AG09309 (cell line): ENCODE measurements at regions not wholly inside any gene's neighbourhood (a gene's known extent, or its start where the extent isn't known, plus 50 kb on each side); places are given as distances from the start of the nearest gene placed in this dataset.

ENCODE experiments used
- DNase-seq: peaks from one replicate; pipeline ENCODE4 v3.0.0-alpha.2; 2010; ENCODE audit warnings: low read depth
- H3K4me3 ChIP-seq: 2 replicates; pipeline ENCODE4 v1.5.1; 2011; ENCODE audit warnings: mild to moderate bottlenecking, low read depth, low read length, moderate library complexity; ENCODE audit not compliant: control insufficient read depth
- TF ChIP-seq, protein P1 (sequence below): IDR thresholded peaks from 2 replicates; pipeline ENCODE4 v1.5.1; 2011; ENCODE audit warnings: mild to moderate bottlenecking, low read depth, low read length, inconsistent platforms; ENCODE audit not compliant: insufficient read depth, control insufficient read depth; ENCODE audit errors: missing control alignments

DNA sequence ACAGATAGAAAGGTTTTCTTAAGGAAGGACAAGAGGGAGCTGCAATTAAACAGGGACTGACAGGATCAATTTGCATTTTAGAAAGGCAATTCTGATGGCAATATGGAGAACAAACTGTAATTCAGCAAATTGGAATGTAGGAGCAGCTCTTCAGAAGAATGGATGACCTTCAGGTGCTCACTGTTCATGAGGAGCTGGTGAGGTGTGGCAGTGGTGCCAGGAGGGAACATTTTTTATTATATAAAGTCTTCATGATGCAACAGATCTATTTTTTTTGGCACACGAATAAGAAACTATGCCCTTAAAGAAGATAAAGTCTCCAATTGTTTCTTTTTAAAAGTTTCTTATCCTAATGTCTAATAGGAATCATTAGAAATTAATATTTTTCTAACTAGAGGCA lies 151.7 kb downstream of the SLC38A4 start:
- TF ChIP-seq, protein P1, sequence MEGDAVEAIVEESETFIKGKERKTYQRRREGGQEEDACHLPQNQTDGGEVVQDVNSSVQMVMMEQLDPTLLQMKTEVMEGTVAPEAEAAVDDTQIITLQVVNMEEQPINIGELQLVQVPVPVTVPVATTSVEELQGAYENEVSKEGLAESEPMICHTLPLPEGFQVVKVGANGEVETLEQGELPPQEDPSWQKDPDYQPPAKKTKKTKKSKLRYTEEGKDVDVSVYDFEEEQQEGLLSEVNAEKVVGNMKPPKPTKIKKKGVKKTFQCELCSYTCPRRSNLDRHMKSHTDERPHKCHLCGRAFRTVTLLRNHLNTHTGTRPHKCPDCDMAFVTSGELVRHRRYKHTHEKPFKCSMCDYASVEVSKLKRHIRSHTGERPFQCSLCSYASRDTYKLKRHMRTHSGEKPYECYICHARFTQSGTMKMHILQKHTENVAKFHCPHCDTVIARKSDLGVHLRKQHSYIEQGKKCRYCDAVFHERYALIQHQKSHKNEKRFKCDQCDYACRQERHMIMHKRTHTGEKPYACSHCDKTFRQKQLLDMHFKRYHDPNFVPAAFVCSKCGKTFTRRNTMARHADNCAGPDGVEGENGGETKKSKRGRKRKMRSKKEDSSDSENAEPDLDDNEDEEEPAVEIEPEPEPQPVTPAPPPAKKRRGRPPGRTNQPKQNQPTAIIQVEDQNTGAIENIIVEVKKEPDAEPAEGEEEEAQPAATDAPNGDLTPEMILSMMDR = no peak
- DNase-seq = no peak
- no peak overlapping the region for H3K4me3 ChIP-seq

DNA sequence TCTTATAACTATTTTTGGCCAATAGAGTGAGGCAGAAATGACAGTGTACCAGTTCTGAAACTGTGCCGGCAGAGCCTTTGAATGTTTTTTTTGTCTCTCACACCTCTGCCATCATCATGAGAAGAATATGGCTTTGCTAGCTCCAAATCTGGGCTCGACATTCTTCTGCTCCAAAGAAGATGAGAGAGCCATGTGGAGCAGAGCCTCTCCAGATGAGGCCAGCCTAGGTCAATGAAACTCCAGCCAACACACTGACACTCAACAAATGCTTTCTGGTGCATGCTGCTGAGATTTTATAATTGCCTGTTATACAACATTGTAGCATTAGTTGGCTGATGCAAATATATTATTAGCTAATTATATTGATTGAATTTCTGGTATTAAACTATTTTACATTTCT lies 154.7 kb downstream of the SLC38A4 start:
- DNase-seq = no peak
- TF ChIP-seq, protein P1 = no peak
- H3K4me3 ChIP-seq = no peak overlapping the region

DNA sequence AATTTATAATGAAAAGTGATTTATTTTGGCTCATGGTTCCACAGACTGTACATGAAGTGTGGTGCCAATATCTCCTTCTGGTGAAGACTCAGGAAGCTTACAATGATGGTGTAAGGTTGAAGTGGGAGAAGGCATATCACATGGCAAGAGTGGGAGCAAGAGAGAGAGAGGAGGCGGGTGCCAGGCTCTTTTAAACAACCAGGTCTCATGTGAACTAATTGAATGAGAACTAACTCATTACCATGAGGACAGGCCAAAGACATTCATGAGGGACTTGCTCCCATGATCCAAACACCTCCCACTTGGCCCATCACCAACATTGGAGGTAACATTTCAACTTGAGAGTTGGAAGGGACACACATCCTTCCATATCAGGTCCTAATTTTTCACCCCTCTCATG lies 155.2 kb downstream of the SLC38A4 start:
- TF ChIP-seq, protein P1 = no peak
- no peak for DNase-seq
- H3K4me3 ChIP-seq = no peak overlapping the region

DNA sequence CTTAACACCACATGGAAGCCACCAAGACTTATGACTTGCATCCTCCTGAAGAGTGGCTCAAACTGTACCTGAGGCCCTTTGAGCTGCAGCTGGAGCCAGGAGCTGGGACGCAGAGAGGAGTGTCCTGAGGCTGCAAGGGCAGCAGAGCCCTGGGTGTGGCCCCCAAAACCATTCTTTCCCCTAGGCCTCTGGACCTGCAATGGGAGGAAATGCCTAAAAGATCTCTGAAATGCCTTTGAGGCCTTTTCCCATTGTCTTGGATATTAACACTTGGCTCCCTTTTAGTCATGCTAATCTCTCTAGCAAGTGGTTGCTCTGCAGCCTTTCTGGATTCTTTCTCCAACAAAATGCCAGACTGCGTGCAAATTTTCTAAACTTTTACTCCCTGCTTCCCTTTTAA lies 156.1 kb downstream of the SLC38A4 start:
- H3K4me3 ChIP-seq = no peak overlapping the region

DNA sequence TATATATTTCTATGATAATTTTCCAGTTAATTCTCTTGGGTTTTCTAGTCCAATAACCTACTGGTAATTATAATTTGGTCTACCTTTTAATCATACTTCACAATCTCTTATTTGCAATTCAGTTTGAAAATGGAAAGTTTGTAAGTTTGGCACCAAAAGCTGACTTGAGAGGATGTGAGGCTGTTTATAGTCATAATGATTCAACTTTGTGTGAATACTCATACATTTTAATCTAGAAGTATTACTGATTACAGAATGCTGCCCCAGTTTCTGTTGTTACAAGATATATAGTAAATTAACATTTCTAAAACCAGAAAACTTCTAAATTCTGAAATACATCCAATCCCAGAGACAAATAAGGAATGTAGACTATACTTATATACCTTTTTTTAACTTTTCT lies 158.2 kb downstream of the SLC38A4 start:
- TF ChIP-seq, protein P1 = no peak
- no peak for DNase-seq
- H3K4me3 ChIP-seq = no peak overlapping the region

More for the DNA sequence above, 156.1 kb downstream of the SLC38A4 start:
- TF ChIP-seq, protein P1 = no peak
- DNase-seq = no peak

DNA sequence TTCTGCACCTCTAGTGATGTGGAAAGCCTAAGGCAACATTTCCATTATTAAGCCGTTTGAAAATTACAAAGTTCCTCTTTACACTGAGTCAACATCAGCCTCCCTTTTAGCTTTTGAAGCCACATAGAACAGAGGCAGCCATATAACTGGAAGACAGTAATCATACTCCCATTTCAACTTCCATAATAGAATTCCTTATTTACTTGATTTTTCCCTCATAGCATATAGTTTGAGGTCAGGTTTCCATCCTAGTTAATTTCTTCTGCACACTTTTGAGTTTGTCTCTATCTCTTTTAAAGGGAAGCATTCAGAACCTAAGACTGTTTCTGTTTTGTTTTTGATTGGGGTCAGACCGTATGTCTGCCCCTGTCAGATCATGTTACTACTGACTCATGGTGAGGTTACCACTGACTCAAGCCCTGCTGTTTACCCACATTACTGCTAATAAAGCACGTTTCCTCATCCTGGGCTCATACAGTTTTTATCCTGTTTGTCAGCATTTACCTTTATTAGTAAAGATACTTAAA lies 161.0 kb downstream of the SLC38A4 start:
- peak; percentile 78 for DNase-seq
- TF ChIP-seq, protein P1 = no peak
- H3K4me3 ChIP-seq = no peak overlapping the region

DNA sequence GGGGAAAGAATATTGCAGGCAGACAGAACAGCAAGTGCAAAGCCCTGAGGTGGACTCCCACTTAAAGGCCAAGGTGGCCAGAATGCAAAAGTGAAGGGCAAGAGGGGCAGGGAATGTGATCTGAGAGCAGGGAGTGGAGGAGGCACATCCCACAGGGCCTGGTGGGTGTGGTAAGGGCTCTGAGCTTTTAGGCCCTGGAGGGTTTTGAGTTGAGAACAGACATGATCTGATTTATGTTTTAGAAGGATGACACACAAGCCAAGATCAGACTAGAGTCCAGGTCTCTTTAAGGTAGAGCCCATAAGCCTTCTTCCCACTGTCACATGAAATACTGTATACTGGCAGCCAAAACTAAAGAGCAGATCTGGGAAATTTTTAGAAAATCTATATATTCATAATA lies 162.5 kb downstream of the SLC38A4 start:
- no peak overlapping the region for H3K4me3 ChIP-seq
- DNase-seq = no peak
- TF ChIP-seq, protein P1 = no peak
